CD4-positive, alpha-beta T cell treated with Interleukin-4 for 4 hours (primary cell): ENCODE measurements at regions not wholly inside any gene's neighbourhood (a gene's known extent, or its start where the extent isn't known, plus 50 kb on each side); places are given as distances from the start of the nearest gene placed in this dataset.

Experiments
- DNase-seq: peaks from one replicate; pipeline ENCODE4 v3.0.0-alpha.2; 2020

DNA sequence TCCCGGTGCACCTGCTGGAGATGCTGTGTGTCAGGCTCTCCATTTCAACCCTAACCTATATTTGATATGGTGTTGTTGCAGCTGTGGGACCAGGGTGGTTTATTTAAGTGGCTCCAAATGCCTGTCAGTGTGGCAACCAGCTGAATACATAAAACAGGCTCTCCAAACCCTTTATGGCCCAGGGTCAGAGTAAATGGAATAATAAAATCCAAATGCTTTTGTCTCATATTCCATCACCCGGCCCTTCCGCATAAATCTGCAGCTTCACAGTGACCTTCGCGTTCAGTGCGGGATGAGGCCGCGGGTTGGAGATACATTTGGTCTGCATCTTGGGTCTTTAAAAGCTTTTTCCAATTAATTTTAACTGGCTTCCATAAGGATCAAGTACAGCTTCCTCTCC lies 382.1 kb upstream of the NR2F2 start:
- no peak for DNase-seq

DNA sequence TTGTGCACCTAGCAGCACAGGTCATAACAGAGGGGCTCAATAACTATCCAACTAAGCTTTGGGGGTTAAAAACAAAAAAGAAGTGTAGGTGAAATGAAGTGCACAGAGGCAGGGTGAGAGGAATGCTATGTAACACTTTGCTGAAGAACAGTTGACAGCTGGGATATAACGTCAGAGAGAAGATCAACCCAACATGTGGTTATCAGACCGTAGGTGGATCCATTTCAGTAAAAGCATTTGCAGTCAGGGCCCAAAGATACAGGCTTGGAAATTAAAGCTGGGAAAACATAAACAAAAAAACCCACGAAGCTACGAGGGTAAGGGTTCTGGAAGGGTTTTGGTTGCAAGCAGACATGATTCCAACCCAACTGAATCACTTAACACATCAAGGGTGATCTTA lies 377.5 kb upstream of the NR2F2 start:
- no peak for DNase-seq

DNA sequence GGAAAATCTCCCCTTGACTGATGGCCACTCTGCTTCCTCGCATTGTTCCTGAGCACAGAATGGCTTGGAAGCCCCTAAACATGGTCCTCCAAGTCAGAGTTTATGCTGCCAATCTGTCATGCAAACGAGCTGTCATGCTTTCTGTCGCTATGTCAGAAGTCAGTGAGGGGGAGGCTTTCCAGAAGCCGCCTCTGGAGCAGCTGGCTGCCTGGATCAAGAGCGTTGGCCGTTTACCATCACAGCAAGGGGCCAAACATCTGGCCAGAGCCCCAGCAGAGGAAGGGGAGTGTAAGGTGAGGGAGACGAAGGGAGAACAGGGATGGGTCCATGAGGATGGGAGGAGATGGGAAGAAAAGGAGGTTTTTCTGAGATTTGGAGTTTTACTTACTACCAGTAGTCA lies 372.6 kb upstream of the NR2F2 start:
- DNase-seq, result no peak

DNA sequence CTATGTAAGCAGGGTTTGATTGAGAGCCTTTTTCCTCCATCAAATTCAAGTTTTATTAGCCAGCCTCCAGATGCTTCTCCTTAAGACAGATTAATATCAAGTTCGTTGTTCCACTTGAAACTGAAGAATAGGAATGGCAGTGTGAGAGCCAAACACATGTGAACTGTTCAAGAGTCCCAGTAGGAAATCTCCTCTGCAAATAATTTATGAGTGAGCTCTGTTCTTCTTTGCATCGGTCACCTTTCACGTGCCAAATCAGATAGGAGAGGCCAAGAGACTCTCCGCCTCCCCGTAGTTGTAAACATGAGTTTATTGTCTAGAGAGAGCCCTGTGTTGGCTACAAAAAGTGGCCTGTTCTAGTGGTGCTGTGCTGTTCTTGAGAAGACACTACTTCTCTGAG lies 372.1 kb upstream of the NR2F2 start:
- DNase-seq, result no peak

DNA sequence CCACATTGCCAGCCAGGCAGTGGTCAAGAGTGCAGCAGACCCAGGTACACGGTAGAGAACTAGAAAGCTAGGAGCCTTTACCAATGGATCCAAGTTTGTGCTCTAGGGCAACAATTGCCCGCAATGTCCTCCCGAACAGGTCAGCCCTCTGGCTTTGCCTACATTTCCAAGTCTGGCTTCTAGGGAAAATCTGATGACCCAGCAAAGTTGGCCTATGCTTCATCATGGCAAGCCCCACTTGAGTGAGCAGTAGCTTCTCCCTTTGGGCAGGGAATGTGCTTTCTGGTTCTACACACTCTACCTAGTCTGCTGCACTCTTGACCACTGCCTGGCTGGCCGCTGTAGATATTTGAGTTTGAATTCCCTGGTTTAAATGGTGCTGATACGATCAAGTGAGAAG lies 361.6 kb upstream of the NR2F2 start:
- DNase-seq, result no peak

DNA sequence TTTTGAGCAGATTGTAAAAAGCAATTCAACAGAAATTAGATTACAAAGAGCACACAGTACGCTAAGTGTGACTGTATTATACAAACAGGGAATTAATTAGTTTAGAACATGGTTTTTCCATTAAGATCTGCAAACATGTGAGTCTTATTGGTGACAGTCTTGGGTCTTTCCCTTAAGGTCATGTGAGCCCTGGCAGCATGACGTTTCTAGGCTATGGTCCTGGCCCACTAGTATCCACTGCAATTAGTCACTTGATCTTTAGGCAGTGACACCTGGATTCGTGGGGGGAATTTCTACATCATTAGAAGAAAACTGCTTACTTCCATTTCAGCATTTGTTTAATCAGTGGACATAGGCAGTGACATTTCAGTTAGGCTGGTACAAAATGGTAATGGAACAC lies 360.2 kb upstream of the NR2F2 start:
- no peak for DNase-seq

DNA sequence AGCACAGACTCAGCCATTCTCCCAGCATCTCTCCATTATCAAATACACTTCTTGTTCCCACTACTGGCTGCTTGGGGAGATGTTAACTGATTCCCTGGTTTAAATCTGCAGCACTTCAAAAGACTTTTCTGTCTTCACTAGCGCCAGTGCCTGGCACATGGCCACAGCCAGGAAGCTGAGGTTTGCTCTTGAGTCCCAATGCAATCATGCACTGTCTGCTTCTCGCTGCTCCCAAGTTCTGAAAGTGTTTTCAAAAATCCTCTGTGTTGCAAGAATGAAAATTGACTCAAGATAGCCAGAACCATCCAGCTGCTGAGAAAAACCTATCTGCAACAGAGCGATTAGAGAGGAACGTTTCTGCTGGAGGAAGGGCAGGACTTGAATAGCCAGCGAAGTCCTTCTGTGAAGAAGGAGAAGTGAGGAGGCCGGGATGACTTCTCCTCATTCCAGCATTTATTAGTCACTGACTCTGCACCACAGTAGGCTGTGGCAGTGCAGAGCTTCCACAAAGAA lies 358.4 kb upstream of the NR2F2 start:
- DNase-seq, result no peak

DNA sequence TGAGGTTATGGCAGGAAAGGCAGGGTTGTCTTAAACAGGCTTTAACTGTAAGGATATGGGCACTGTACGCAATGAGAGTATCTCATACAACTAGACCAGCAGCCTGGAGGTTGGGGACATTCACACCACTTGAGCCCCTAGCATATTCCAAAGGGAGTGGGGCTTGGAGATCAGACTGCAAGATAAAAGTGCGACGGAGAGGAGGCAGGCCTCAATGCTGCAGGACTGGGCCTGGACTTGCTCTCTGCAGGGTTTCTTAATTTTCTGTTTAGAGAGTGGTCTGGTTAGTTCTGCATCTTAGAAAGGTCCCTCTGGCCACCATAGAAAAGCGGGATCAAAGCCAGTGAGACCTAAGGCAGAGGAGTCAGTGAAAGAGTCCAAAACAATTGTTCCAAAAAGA lies 357.7 kb upstream of the NR2F2 start:
- DNase-seq, result no peak

DNA sequence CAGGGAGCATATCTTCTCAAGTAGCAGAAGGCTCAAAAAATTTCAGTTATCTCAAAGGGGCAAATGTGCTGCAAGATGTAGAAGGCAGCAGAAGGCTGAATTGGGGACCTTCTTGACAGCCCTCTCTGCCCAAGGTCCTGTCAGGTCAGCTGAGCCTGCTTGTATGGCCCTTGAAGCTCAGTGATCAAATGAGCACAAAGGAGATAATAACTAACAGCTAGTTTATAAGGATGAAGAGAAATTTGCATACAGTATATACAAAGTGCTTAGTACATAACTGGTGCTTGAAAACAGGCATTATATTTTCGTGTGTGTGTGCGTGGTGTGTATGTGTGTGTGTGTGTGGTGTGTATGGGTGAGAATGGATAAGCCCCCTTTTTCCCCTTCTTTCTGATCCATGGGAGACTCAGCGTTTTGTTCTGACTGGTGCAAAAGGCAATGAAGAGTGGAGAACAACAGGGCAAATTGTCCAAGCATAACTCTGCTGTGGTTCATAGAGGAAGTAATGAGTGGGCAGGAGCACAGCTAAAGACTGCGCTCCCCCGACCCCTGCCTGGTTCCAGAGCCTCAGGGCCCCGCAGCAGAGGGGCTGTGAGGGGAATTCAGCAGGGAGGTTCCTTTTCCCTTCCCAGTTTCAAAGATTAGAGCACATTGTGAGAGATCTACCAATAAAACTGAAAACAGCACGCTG lies 356.8 kb upstream of the NR2F2 start:
- DNase-seq, result no peak

DNA sequence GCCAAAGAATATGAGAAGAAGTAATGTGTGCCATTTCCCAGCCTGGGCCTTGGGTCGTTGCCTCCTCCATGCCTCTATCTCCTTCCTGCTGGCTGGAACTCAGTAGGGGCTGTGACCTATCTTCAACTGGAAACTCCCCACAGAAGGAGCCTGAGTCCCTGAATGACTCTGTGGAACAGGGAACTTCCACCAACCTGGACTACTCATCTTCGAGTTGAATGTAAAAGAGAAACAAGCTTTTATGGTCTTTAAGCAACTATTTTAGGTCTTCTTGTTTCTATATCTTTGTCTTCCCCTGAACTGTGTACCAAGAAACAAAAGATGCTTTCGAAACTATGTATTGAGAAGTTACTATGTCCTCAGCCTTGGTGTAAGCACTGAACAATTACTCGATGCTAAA lies 355.3 kb upstream of the NR2F2 start:
- DNase-seq, result no peak

DNA sequence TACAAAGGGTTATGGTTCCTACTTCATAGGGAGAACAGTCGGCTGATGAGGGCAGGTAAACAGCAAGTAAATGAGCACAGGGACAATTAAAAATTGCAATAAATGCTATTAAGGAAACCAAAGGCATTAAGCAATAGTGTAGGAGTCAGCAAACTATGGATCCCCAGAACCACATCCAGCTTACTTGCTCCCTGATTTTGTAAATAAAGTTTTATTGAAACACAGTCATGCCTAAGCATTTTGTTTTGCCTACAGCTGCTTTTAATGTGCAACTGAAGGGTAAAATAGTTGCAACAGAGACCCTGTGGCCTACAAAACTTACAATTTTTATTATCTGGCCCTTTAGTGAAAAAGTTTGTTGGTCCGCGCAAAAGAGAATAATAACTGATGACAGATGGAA lies 351.2 kb upstream of the NR2F2 start:
- no peak for DNase-seq

DNA sequence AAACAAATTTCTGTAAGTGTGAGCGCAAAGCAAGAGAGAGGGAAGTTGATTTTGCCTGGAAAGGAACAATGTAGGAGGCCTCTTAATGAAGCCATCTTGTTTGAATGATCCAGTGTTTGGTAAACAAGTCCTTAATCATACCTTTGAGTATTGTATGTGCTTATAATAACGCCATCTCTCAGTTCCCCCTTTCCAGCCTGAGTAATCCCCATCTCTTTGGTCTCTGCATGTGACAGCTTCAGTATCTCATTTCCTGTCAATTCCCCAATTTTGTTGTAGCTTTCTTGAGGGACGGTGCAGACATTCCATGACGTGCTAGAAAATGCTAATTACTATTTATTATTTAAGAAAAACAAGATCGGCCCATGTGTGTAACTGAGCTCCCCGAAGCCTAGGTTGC lies 349.3 kb upstream of the NR2F2 start:
- no peak for DNase-seq

DNA sequence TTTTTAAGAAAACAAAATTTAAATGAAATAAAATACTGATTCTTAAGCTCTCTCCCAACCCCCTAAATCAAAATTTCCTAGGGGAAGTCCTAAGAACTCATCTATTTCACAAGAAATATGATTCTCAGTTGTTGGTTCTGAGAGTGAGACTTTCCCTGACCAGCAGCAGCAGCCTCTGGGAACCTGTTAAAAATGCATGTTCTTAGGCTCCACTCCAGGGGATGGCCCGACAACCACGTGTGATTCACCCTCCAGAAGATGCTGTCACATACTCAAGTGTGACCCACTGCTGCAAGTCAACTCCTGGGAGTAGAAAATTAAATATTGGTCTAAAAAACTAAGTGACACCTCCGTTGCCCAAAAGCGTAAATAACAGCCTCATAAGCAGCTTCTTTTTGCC lies 343.2 kb upstream of the NR2F2 start:
- no peak for DNase-seq

DNA sequence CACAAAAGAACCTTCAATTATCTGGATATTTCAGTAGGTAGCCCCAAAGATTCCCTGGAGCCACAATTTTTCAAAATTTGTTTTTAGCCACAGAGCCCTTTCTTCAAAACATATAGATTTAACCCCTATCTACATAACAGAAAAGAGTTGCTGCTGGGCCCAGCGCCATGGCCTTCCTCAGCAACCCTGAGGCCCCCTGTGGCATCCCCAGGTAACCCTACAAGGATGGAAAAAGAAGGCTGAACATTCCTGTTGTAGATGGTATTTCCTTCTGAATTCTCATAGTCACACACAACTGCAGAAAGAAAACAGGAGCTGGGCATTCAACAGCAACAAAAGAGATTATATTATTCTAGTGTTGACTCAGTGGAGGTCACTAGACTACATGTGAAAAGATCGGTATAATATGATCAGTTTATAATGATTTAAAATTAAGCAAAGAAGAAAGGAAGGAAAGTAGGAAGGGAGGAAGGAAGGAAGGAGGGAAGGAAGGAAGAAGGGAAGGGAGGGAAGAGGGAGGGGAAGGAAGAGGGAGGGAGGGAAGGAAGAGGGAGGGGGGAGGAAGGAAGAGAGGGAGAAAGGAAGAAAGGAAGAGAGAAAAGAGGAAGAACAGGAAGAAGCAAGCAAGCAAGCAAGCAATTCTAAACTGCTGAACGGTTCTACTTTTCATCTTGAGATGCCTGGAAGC lies 342.5 kb upstream of the NR2F2 start:
- DNase-seq, result no peak

DNA sequence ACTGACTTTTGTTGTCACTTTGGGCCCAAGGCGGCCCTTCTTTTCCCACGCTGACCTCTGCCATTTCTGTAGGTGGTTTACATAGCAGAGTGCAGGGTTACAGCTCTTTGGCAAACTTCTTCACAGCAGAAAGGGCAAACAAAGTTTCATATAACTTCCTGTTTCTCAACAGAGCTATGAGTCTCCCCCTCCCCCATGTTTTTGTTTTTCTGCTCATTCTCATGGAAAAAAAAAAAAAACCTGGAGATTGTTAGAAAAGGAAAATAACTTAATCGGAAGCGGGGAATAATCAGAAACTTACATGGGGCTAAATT lies 342.0 kb upstream of the NR2F2 start:
- DNase-seq, result no peak

DNA sequence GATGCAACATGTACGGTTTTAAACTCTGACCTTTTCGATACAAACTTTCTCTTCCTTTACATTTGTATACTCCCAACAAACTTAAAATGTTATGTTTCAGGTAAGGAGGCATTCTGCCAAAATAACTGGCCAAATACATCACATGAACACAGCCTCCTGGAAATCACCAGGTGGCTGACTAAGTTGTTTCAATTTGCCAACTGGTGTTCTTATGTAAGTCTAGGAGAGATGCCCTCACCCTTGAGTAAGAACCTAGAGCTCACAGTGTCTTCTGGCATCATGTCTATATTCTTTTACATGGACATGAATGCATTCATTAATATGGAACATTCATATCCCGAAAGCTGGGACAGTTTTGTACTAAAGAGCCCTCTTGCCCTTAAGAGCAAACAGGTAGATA lies 341.1 kb upstream of the NR2F2 start:
- no peak for DNase-seq

DNA sequence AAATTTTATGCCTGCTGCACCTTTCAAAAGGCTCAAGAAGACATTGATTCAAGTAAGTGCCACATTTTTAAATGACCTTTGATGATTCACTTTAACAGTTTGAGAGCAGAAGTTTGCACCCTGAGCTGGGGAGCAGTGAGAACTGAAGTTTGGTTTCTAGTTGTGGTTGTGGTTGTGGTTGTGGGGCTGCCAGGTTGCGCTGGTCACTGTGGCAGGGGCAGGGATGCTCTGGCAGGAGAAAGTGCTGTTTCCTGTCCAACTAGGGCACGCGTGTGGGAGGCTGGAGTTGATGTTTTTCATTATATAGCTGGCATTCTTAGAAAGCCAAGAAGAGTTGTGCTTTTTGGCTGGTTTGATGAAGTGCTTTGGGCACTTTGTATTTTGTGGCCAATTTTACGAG lies 339.7 kb upstream of the NR2F2 start:
- no peak for DNase-seq

DNA sequence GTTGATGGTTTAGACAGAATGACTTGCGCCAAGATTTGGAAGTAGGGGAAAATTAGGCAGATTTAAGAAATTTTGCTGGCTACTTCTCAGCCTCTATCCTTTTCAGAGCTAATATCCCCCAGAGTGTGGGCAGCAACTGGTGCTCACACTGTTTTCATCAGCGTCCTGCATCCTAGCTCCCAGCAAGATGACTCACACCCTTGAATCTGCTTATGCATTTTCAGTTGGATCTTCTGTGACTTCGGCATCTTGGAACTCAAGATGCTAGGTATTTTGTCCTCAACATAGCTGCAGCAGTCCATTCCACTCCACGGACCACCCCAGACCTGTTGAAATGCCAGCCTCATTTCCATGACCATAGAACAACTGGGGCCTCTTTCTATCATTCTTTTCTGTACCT lies 336.1 kb upstream of the NR2F2 start:
- no peak for DNase-seq

DNA sequence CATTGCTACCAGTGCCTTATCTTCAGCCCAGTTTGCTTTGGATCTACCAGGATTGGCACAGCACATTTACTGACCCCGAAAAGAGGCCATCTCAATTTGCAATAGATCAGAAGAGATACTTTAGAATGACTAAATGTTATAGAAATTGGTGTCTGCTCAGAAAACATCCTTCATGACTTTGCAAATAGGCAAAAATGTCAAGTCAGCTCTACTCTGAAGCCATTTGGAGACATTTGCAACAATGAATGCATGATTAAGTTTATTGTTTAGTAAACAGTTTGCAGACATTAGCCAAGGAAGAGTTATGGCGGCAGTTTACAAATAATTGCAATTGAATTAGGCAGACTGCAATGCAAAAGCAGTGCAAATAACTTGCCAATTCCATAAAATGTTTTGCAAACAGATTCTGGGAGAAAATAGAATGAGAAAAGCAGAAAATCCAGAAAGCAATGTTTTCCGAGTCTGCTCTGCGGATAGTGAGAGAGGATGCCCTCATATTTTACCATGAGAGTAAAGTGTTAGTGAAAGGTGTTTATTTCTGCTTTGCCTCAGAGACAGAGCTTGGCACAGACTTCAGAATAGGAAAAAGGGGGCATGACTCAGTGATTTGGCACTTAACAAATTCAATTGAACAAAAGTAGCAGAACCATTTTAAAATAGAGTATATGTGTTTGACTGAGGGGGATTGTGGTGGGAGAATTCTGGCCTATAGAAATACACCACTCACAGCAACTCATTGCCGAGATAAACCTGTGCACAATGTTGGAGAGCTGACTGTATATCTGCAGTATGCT lies 334.9 kb upstream of the NR2F2 start:
- DNase-seq, result no peak

DNA sequence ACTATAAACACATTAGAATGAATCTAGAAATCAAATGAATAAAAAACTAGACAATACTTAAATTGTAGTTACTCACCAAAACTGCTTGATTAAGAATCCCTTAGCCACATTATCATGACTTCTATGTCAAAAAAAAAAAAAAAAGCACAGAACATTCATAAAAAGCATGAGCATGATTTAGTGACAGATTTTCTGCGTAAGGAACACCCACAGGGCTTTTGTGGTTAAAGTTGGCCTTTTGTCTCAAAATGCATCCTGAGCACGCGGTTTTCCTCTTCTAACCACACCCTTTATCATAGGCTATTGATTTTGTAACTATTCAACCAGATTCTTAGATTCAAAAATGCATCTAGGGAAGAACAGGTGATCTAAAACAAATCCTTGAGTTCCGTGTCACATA lies 334.0 kb upstream of the NR2F2 start:
- DNase-seq, result no peak

DNA sequence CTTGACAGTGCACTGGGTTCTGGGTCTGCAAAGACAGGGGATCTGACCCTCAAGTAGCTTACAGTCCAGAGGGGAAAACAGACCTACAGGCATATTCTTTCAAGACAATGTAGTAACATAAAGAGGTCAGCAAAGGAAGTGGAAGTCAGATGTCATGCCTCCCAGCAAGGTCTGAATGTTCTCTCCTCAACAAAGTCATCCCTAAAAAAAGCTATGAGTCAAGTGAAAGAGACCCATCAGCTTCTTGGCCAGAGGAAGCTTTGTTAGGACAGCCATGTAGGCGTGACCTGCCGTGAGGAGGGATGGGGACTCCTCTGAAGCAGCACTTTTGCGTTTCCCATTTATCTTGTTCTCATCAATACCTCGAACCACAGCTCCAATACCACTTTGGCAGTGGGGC lies 331.6 kb upstream of the NR2F2 start:
- DNase-seq, result no peak

DNA sequence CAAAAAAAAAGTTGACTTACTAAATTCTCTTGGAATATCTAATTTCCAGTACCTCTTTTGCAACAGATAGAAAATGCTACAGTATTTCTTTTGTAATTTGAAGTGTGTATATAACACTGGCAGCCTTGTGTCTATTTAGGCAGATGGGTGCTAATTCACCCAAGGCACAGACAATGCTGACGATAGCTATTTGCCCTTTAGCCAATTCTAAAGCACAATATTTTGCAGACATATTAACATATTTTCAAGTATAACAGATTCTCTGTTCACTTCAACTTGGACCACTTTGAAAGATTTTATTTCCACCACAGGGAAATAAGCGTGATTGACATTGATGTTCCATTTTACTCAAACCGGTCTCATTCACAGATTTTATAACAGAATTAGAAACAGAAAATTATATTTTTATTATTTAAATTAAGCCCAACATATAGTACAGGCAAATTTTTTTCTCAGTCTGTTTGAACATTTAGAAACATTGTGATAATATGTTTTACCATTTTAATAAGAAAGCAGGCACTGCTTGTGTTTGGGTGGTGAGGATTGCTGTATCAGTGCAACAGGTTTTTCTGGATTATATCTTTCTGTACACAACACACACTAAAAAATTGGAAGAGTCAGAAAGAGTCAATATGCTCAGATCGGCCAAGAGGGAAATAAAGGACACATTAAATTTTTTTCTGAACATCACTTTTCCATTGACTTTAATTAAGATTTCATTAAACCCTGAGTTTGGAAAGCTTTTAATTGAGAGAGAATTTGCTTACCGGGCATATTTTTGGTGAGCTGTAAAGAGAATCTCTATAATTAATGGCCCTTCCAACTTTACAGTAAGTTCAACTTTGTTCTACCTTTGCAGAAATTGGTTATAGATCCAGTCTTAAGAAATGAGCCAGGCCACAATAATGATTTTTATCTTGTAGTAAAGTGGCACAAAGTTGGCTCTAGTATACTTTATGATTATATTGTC lies 327.3 kb upstream of the NR2F2 start:
- DNase-seq, result no peak

DNA sequence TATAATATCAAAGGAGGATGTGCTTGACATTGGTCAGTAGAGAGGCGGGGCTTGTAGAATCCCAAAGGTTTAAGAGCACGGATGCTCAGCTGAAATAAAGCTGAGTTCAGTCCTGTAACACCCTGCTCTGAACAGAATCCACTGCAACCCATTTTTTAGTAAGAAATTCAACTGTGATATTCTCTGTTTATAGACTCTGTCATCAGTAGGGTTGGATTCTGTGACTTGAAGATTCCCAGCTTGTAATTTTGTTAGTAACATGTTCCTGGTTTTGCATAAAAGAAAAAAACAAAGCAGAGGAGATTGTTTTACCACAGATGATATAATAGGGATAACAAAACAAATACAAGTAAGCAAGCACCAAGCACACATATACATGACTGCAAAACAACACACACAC lies 324.6 kb upstream of the NR2F2 start:
- DNase-seq, result no peak
